ENCODE measurements at regions not wholly inside any gene's neighbourhood (a gene's known extent, or its start where the extent isn't known, plus 50 kb on each side); places are given as distances from the start of the nearest gene placed in this dataset.

DNA sequence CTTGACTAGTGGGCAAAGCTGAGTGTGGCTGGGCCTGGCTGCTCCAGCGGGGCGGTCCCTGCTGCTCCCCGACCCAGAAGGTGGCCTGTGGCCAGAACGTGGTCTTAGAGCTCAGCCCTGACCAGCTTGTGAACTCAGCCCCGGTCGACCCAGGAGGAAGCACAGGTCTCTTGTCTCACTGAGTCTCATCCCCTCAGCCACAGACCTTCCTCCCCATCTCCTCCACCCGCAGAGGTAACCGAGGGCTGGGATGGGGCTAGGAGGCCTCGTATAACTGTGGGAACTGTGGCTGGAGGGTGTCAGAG is 546.2 kb upstream of the B3GAT1 start:
- TF ChIP-seq, protein P1, sequence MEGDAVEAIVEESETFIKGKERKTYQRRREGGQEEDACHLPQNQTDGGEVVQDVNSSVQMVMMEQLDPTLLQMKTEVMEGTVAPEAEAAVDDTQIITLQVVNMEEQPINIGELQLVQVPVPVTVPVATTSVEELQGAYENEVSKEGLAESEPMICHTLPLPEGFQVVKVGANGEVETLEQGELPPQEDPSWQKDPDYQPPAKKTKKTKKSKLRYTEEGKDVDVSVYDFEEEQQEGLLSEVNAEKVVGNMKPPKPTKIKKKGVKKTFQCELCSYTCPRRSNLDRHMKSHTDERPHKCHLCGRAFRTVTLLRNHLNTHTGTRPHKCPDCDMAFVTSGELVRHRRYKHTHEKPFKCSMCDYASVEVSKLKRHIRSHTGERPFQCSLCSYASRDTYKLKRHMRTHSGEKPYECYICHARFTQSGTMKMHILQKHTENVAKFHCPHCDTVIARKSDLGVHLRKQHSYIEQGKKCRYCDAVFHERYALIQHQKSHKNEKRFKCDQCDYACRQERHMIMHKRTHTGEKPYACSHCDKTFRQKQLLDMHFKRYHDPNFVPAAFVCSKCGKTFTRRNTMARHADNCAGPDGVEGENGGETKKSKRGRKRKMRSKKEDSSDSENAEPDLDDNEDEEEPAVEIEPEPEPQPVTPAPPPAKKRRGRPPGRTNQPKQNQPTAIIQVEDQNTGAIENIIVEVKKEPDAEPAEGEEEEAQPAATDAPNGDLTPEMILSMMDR (IDR thresholded peaks at IDR 0.05): no peak
- no peak for TF ChIP-seq POLR2AphosphoS5 (IDR thresholded peaks at IDR 0.05)
- no peak for TF ChIP-seq EP300 (IDR thresholded peaks at IDR 0.05)

Measured in esophagus muscularis mucosa (tissue), 4 donors.